Kasumi-1 (cell line): ENCODE measurements at regions not wholly inside any gene's neighbourhood (a gene's known extent, or its start where the extent isn't known, plus 50 kb on each side); places are given as distances from the start of the nearest gene placed in this dataset.
"Not testable (repeated sequence)": the region's sequence is repeated elsewhere in the genome, so short reads cannot be mapped to it uniquely, and the experiment has no call there.

Experiments used
- DNase-seq, 2 experiments: peaks; one replicate each; lab custom pipeline; 2025; lab: John Stamatoyannopoulos, UW

- DNase-seq: no peak
Measured at GRCh38 chr9:95732802-95733688, 142.4 kb upstream of the ERCC6L2 start.

DNA sequence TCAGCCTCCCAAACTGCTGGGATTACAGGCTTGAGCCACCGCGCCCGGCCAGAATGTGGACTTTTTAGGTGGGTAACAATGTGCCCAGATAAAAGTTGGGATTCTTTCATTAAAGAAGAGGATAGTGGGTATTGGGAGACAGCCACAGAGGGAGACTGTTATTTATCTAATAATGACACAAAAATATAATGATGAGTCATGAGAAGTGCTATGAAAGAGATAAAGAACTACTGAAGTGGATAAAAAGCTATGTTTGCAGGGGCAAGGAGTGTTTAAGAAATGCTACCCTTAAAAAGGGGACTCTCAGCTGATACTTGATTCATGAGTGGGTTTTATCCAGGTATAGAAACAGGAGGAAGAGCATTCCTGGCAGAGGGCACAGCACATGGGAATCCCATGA, 143.6 kb upstream of the ERCC6L2 start:
- no peak for DNase-seq

GRCh38 chr9:95729669-95730368, 145.7 kb upstream of the ERCC6L2 start:
- DNase-seq: no peak

DNA sequence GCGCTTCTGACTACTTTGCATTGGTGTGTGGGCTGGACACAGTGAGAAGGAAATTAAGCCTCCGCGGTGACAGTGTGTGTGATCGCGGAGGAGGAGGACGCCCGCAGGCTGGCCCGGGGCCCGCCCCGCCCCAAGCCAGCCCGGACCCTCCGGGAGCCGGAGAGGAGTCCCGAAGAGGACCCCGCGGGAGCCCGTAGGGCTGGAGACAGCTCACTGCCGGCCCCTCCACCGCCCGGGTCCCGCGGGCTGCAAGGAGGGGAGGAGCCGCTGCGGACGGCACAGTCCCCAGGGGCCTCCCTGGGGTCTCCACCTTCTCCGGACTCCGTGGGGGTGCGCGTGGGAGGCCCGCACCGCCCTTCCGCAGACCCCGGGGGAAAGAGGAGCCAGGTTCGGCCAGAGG, 146.4 kb upstream of the ERCC6L2 start:
- no peak for DNase-seq

DNA sequence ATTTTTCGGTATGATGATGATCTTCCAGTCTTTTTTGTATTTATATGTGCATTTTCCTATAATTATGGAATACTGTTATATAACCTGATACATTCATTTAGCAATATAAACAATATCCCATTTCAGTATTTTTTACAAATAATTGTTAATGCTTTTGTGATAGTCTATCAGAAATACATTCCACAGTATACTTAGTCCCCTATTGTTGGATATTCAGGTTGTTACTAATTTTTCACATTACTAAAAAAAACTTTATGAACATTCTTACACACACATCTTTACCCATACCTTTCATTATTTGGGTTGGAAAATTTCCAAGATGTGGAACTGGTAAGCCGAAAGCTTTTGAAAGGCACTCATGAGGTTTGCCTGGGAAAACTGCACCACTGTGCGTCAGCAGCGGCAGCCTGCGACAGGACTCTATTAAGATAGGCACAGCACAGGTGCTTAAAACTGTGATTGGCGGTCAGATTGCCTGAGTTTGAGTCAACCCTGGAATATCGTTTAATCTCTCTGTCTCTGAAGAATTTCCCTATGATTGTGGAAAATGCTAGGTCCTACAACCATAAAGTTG, 147.5 kb upstream of the ERCC6L2 start:
- DNase-seq: no peak

GRCh38 chr9:95726756-95727155, 148.7 kb upstream of the ERCC6L2 start:
- peak; percentile 37 to 56 for DNase-seq

DNA sequence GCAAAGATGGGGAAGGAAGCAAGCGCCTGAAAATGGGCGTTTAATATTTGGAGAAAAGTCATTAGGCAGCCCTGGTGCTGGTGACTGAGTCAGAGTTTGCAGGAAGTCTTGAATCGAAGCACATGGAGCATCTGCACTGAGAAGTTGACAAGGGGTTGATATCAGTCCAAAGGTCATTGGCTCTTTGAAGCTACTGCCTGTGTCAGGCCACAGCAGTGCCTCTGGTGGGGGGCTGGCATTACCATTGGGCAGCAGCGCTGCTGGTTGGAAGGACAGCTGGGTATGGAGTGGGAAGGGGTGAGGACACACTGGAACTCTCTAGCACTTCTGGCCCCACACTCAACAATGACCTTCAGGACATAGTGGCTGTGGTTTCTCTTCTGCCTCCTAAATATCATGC, 150.4 kb upstream of the ERCC6L2 start:
- peak in 1 of 2 experiments; percentile 80 for DNase-seq

DNA sequence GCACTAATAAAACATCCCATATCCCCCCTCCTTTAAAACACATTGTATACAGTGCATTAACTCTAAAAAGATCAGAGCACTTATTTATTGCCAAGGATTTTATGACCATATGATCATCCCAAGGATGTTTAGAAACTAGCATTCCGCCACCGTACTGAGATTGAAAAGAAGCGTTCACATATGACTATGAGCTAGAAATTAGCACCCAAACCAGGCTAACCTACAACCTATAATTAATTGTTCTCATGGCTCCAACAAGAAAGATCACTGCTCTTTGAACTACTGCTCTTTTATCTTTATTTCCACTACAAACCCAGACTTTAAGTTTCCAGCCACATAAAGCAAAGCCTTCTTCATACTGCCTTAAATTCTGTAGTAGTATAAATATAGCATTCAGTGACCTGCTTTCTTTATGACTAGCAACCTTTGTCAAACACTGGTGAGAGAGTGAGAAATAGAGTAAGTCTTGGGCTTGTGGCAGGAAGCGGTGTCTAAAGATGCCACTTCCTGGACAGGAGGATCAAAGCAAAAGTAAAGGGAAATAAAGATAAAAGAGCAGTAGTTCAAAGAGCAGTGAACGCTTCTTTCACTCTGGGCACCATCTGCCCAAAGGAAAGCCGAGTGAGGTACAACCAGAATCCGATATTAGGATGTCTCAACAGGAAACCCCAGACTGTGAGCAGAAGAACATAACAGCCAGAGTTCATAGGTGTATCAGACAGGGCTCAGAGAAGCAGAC, 151.1 kb upstream of the ERCC6L2 start:
- peak; percentile 91 for DNase-seq

- no peak for DNase-seq
Measured at GRCh38 chr9:95722141-95722540, 153.3 kb upstream of the ERCC6L2 start.

- DNase-seq: no peak
Measured at GRCh38 chr9:95721061-95721531, 154.4 kb upstream of the ERCC6L2 start.

DNA sequence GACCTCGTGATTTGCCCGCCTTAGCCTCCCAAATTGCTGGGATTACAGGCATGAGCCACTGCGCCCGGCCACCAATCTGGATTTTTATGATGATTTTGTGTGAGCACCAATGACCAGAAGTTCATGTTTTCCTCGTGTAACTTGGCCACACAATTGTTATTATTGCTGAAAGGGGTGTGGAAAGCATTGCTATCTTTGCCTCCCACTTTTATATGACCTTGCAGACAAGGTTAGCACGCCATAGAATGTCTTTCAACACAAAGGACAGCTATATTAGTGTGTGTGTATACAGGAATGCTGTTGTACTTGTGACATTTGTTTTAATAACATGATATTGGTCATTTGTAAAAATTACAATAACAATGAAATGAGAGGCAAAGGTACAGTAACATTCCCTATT, 155.0 kb upstream of the ERCC6L2 start:
- no peak for DNase-seq

- no peak for DNase-seq
Measured at GRCh38 chr9:95719354-95719753, 156.1 kb upstream of the ERCC6L2 start.

DNA sequence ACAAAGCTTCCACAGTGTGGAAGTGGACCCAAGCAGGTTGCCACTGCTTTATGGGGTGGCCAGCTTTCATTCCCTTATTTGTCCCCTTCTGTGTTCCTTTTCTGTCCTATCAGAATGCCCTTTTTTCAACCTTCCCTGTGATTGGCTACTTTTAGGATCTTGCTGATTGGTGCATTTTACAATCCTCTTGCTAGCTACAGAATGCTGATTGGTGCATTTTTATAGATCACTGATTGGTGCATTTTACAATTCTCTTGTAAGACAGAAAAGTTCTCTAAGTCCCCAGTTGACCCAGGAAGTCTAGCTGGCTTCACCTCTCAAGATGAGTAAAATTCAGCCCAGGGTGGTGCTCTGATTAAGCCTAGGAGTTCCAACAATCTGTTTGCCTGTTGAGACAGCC, 157.2 kb upstream of the ERCC6L2 start:
- DNase-seq: no peak

- no peak for DNase-seq
Measured at GRCh38 chr9:95715868-95716435, 159.5 kb upstream of the ERCC6L2 start.

GRCh38 chr9:95710446-95710845, 165.0 kb upstream of the ERCC6L2 start:
- no peak for DNase-seq

DNA sequence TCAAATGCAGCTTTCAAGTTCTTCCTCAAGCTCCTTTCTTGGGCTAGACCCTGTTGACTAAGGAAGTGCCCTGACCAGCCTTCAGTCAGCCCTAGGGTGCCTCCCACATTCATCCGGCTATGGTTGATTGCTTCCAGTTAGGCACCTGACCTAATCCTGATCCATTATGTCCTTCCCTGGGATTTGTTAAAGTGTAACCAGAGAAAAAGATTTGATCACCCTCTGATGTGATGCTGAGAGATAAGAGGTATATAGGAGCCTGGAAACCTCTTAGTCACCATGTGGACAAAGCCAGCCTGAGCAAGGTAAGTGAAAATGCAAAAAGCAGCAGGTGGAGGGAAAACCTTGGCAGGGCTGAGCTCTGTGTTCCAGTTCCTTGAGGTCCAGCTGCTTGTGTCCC, 178.8 kb upstream of the ERCC6L2 start:
- DNase-seq: no peak

GRCh38 chr9:95691435-95691834, 174.7 kb upstream of the PTCH1 start:
- no peak for DNase-seq

DNA sequence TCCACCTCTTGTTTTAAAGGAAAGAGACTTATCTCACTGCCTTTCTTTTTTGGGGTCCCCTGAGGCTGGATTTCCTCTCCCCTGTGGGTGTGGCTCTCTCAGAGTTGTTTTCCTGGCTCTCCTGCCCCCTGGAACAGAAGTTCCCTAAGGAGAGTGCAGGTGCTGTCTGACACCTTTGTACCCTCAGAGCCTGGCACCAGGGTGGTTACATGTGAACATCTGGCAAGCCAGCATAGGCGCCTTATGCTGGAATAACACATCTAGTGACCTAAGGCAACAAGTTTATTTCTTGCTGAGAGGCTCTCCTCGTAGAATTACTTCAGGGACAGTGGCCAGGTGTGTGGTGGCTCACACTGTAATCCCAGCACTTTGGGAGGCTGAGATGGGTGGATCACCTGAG, 172.9 kb upstream of the PTCH1 start:
- DNase-seq: no peak

- DNase-seq: no peak
Measured at GRCh38 chr9:95684516-95684915, 167.7 kb upstream of the PTCH1 start.

GRCh38 chr9:95680306-95680705, 163.5 kb upstream of the PTCH1 start:
- DNase-seq: not testable (repeated sequence)

GRCh38 chr9:95679874-95680273, 163.1 kb upstream of the PTCH1 start:
- no peak for DNase-seq

DNA sequence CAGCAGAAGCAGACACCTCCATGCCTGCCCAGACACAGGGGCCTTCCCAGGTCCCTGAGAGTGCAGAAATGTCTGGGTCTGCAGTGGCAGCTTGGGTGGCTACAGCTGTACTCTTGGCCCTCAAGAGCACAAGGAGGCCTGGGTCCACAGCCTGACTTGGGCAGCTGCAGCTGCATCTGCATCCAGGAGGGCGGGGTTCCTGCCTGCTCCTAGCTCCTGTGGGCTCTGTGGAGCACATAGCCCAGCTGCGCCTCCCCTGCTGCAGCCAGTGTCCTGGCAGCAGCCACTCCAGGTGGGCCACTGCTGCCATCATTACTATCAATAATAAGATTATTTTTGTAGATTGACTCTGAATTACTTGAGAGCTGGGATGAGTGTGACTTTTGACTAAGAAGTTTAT, 162.0 kb upstream of the PTCH1 start:
- no peak for DNase-seq
